ENCODE measurements at regions not wholly inside any gene's neighbourhood (a gene's known extent, or its start where the extent isn't known, plus 50 kb on each side); places are given as distances from the start of the nearest gene placed in this dataset.

DNA sequence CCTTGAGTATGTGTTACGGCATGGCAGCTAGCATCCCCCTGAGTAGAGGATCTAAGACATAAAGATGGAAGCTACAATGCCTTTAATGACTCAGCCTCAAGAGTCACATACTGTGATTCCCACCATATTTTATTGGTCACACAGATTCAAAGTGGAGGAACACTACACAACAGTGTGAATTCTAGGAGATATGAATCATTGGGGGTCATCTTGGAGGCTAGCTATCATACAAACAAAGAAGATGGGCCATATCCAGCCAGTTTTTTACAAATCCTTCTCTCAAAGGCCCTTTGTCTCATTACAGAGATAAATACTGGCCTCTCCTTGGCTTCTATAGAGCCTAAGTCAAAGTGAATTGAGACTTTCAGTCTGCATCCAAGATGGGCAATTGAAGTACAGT, 177.0 kb downstream of the TBX15 start:
- TF ChIP-seq, protein P1, sequence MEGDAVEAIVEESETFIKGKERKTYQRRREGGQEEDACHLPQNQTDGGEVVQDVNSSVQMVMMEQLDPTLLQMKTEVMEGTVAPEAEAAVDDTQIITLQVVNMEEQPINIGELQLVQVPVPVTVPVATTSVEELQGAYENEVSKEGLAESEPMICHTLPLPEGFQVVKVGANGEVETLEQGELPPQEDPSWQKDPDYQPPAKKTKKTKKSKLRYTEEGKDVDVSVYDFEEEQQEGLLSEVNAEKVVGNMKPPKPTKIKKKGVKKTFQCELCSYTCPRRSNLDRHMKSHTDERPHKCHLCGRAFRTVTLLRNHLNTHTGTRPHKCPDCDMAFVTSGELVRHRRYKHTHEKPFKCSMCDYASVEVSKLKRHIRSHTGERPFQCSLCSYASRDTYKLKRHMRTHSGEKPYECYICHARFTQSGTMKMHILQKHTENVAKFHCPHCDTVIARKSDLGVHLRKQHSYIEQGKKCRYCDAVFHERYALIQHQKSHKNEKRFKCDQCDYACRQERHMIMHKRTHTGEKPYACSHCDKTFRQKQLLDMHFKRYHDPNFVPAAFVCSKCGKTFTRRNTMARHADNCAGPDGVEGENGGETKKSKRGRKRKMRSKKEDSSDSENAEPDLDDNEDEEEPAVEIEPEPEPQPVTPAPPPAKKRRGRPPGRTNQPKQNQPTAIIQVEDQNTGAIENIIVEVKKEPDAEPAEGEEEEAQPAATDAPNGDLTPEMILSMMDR (IDR thresholded peaks at IDR 0.05; ENCODE audit: low read depth, low read length), result no peak
- TF ChIP-seq POLR2A (IDR thresholded peaks at IDR 0.05; ENCODE audit: extremely low read depth, insufficient read length), result no peak
